ENCODE measurements at regions not wholly inside any gene's neighbourhood (a gene's known extent, or its start where the extent isn't known, plus 50 kb on each side); places are given as distances from the start of the nearest gene placed in this dataset.

DNA sequence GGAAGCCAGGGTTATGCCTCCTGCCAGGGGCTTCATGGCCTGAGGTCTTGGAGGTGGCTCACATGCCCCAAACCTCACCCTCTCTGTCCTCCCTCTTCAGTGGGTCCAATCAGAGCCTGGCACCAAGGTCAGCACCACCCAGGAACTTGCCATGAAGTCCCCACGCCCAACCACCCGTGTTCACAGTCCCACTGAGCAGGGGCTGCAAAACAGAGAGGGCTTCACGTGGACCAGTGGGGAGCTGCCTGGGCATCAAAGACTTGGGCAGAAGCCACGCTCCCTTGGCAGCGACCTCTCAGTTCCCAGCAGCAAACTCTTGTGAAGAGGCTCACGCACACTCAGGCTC, 425.8 kb upstream of the B3GAT1 start:
- TF ChIP-seq CTCF (conservative IDR thresholded peaks at IDR 0.05) = no peak
- TF ChIP-seq EZH2 (IDR thresholded peaks at IDR 0.05; ENCODE audit: low read depth) = no peak
